ENCODE measurements at regions not wholly inside any gene's neighbourhood (a gene's known extent, or its start where the extent isn't known, plus 50 kb on each side); places are given as distances from the start of the nearest gene placed in this dataset.

DNA sequence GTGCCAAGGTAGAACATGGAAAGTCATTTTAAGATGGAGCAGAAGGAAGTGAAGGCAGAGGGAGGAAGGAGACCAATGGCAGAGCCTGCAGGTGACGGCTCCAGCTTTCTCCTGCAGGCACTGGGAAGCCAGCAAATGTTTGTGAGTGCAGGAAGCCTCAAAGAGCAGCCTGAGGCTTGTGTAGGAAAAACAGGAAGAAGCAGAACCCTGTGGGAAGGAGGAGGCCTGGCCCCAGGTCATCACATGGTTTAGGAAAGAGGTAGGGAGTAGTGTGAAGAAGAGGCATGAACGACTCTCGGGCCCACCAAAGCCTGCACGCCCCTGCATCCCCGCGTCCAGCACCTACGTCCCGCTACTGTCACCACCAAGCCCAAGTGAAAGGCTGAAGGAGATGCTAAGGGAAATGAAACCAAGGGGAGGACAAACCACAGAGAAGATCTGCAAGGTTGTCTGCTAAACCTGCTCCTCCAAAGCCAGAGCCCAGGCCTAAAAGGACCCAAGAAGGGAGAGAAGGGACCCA lies 151.5 kb downstream of the CHST1 start:
- no peak overlapping the region for H3K4me3 ChIP-seq (replicated peaks in 1 of 3; ENCODE audit: insufficient read depth in 1 of 3, low read depth in 2 of 3, low read length in 3 of 3)
- FAIRE-seq (no peak), DNase-seq (ENCODE audit: low spot score) (no peak), ATAC-seq (no peak)
- in situ Hi-C loops (cut with HindIII; ENCODE audit: extremely low pct_ligation_motif_present, low pct_unique_long_range_greater_than_20kb), result loop anchor here (10.0 kb wide), 1 partner anchor 59 kb away; no protein-coding TSS in a partner anchor
- no peak overlapping the region for H3K4me2 ChIP-seq (ENCODE audit: low read depth, low read length)
- no peak overlapping the region for H3K9ac ChIP-seq (ENCODE audit: insufficient read depth, low read depth, low read length)
- WGBS (ENCODE audit: low lambda C conversion rate), result 15% methylated on average over 8 of the region's 8 CpGs
- H3K27me3 ChIP-seq (ENCODE audit: control insufficient read depth in 1 of 2, insufficient read depth in 2 of 2, low read length in 2 of 2), result peaks cover 0 to 8% of the 10 kb centered on the region in 2 experiments; a peak in 1 of 5 replicates
- H3K27ac ChIP-seq (ENCODE audit: extremely low read length, insufficient read depth, low read length), result no peak overlapping the region
- no peaks in the 10 kb centered on the region for H3K36me3 ChIP-seq (replicated peaks in 1 of 2; ENCODE audit: control insufficient read depth in 1 of 2, insufficient read depth in 2 of 2, low read length in 2 of 2)
- ChIA-PET POLR2A (no interaction called here), CTCF (ENCODE audit: low intra/inter-chr PET ratio, low total read pairs) (no interaction called here)
- H3K79me2 ChIP-seq (ENCODE audit: insufficient read depth, low read length), result no peaks in the 10 kb centered on the region
- TF ChIP-seq HNF4A (CRISPR knock-in tag; IDR thresholded peaks at IDR 0.05) (no peak), ZBTB8A (CRISPR knock-in tag; IDR thresholded peaks at IDR 0.05; ENCODE audit: borderline replicate concordance, low read depth) (no peak), ETV5 (CRISPR knock-in tag; IDR thresholded peaks at IDR 0.05; ENCODE audit: borderline replicate concordance) (no peak), ZFP82 (CRISPR knock-in tag; IDR thresholded peaks at IDR 0.05; ENCODE audit: borderline replicate concordance) (no peak), SIX4 (CRISPR knock-in tag; IDR thresholded peaks at IDR 0.05) (no peak), BCL6 (CRISPR knock-in tag; IDR thresholded peaks at IDR 0.05) (no peak), ZSCAN29 (CRISPR knock-in tag; conservative IDR thresholded peaks at IDR 0.05) (no peak), HNRNPUL1 (IDR thresholded peaks at IDR 0.05; ENCODE audit: low read depth, low read length) (no peak), KLF15 (CRISPR knock-in tag; IDR thresholded peaks at IDR 0.05; ENCODE audit: borderline replicate concordance) (no peak), ZEB1 (IDR thresholded peaks at IDR 0.05; ENCODE audit: insufficient replicate concordance, low read depth) (no peak), HMG20B (CRISPR knock-in tag; conservative IDR thresholded peaks at IDR 0.05) (no peak), ZFP62 (CRISPR knock-in tag; IDR thresholded peaks at IDR 0.05) (no peak), ZNF205 (CRISPR knock-in tag; IDR thresholded peaks at IDR 0.05) (no peak), XBP1 (CRISPR knock-in tag; IDR thresholded peaks at IDR 0.05) (no peak), ZIK1 (CRISPR knock-in tag; IDR thresholded peaks at IDR 0.05; ENCODE audit: borderline replicate concordance, low read depth) (no peak)
- TF ChIP-seq, protein P1, sequence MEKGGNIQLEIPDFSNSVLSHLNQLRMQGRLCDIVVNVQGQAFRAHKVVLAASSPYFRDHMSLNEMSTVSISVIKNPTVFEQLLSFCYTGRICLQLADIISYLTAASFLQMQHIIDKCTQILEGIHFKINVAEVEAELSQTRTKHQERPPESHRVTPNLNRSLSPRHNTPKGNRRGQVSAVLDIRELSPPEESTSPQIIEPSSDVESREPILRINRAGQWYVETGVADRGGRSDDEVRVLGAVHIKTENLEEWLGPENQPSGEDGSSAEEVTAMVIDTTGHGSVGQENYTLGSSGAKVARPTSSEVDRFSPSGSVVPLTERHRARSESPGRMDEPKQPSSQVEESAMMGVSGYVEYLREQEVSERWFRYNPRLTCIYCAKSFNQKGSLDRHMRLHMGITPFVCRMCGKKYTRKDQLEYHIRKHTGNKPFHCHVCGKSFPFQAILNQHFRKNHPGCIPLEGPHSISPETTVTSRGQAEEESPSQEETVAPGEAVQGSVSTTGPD (CRISPR knock-in tag; IDR thresholded peaks at IDR 0.05), result no peak
- TF ChIP-seq, protein P2, sequence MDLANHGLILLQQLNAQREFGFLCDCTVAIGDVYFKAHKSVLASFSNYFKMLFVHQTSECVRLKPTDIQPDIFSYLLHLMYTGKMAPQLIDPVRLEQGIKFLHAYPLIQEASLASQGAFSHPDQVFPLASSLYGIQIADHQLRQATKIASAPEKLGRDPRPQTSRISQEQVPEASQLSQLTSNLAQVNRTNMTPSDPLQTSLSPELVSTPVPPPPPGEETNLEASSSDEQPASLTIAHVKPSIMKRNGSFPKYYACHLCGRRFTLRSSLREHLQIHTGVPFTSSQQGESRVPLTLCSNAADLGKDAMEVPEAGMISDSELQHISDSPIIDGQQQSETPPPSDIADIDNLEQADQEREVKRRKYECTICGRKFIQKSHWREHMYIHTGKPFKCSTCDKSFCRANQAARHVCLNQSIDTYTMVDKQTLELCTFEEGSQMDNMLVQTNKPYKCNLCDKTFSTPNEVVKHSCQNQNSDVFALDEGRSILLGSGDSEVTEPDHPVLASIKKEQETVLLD (CRISPR knock-in tag; IDR thresholded peaks at IDR 0.05; ENCODE audit: low read depth), result no peak
- TF ChIP-seq, protein P3, sequence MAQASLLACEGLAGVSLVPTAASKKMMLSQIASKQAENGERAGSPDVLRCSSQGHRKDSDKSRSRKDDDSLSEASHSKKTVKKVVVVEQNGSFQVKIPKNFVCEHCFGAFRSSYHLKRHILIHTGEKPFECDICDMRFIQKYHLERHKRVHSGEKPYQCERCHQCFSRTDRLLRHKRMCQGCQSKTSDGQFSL (CRISPR knock-in tag; IDR thresholded peaks at IDR 0.05), result no peak
- no peaks in the 10 kb centered on the region for H3K9me3 ChIP-seq (ENCODE audit: low read length)
- no peak overlapping the region for H2AFZ ChIP-seq (ENCODE audit: low read length)
- no peaks in the 10 kb centered on the region for H4K20me1 ChIP-seq (ENCODE audit: insufficient read depth, low read length)
- BruUV-seq (replicated peaks), result no TSS peak
- intact Hi-C loops (cut with micrococcal nuclease; ENCODE audit: unreplicated experiment), result no loop called here
- no peaks in the 10 kb centered on the region for H3K4me1 ChIP-seq (ENCODE audit: insufficient read depth, low read length)
